Head of caudate nucleus (tissue), 42 donors: ENCODE measurements at regions not wholly inside any gene's neighbourhood (a gene's known extent, or its start where the extent isn't known, plus 50 kb on each side); places are given as distances from the start of the nearest gene placed in this dataset.
"Not testable (repeated sequence)": the region's sequence is repeated elsewhere in the genome, so short reads cannot be mapped to it uniquely, and the experiment has no call there.

Experiments used
- DNase-seq, 42 donors: peaks; one replicate each; pipeline versions ENCODE4 v3.0.0 to v3.0.0-alpha.2; 2020 to 2021; ENCODE audit warnings: mixed read lengths in 7 of 42
- intact Hi-C: fragments of 100-400 bp; cut with DNase I; formaldehyde crosslinking; loops from one replicate; pipeline ENCODE4 v1.15.0; 2022

- intact Hi-C loops: no loop called here
- DNase-seq: no peak
Measured at GRCh38 chr9:12394105-12394504, 299.1 kb upstream of the TYRP1 start.

DNA sequence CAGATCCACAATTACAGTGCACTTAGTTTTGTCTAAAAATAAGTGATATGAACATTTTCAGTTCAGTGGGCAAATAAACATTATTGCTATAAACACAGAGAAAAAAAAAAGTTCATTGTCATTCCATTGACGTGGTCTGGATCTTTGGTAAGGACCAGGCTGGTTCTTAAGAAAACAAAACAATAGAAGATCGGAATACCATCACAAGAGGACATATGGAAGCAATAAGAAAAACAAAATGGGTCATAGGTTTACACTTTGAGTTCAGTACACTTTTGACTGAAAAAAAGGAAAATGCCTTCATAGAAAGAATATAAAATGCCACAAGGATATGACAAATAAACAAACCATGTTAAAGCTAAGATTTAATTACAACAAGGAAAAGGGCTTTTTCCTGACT is 289.5 kb upstream of the TYRP1 start:
- intact Hi-C loops: no loop called here
- no peak for DNase-seq

DNA sequence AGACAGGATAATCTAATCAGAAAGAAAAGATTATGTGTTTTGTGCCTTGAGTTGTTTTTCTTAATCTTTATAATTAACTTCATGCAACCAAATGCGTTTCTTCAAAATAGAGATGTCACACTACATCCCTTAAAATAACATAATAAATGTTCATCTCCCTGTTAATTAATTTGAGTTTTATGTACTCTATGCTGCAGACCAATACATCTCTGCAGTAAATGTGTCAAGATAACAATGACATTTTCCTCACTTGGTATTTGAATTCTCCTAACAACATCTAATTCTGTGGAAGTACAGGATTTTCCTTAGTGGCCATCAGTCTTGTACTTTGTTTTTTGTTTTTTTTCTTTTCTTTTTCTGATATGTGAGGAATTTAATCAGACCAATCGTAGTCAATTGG is 279.2 kb upstream of the TYRP1 start:
- no peak for DNase-seq
- intact Hi-C loops: no loop called here

DNA sequence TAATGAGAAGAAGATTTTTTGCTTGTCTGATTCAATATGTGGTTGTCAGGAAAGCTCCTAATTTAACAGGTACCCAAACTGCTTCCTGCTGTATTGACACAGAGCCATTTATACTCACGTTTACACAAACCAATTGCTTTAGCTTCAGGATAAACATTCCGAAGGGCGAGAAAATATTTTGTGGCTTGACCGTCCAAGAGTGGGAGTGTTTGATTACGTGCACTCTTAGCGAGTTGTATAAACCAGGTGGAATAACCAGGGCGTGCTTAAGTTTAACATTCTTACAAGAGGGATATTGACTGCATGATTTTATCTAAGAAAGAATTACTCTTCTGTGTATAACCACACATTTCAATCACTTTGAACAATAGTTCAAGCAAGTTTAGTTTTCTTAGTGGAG is 278.7 kb upstream of the TYRP1 start:
- intact Hi-C loops: no loop called here
- DNase-seq: no peak

- DNase-seq: no peak
Measured at GRCh38 chr9:12415361-12415760, 277.8 kb upstream of the TYRP1 start.

DNA sequence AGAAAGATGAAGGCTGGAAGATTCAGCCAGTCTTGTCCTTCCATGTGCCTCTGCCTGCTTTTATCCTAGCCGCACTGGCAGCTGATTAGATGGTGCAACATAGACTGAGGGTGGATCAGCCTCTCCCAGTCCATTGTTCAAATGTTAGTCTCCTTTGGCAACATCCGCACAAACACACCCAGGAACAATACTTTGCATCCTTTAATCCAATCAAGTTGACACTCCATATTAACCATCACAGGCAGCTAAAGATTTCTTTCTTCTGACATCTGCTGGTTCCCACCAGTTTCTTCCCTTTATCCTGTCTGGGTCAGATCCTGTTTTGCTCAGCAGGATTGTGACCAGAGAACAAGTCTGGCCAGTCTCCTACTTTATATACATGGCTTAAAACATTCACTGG is 276.5 kb upstream of the TYRP1 start:
- intact Hi-C loops: no loop called here

More at GRCh38 chr9:12415361-12415760, 277.8 kb upstream of the TYRP1 start:
- intact Hi-C loops: no loop called here

GRCh38 chr9:12424243-12424642 is 268.9 kb upstream of the TYRP1 start:
- no peak for DNase-seq
- intact Hi-C loops: no loop called here

More for the DNA sequence above, 276.5 kb upstream of the TYRP1 start:
- no peak for DNase-seq

- intact Hi-C loops: no loop called here
- DNase-seq: no peak
Measured at GRCh38 chr9:12425878-12426864, 267.0 kb upstream of the TYRP1 start.

DNA sequence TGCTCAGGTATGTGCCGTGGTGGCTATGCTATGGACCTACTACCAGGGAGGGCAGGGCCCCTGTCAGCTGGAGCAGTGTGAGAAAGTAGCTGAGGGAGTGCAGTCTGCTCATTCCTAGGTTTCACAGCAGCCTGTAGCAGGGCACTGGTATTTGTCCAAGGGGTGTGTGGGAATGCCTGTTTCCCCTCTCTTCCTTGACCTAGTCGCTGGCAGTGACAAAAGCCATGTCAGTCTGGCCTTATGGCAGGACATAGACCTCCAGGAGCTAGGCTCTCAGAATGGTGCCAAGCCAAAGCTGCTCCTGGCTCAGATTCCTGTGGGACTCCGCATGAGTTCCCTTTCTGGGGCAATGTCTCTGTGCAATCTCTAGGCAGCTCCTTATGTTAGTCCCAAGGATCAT is 253.9 kb upstream of the TYRP1 start:
- intact Hi-C loops: no loop called here

GRCh38 chr9:12441080-12441479 is 252.1 kb upstream of the TYRP1 start:
- intact Hi-C loops: not testable (repeated sequence)

More for the DNA sequence above, 253.9 kb upstream of the TYRP1 start:
- DNase-seq: no peak

GRCh38 chr9:12441506-12441905 is 251.7 kb upstream of the TYRP1 start:
- DNase-seq: no peak
- intact Hi-C loops: no loop called here

More at GRCh38 chr9:12441080-12441479, 252.1 kb upstream of the TYRP1 start:
- DNase-seq: not testable (repeated sequence)

GRCh38 chr9:12448246-12448645 is 244.9 kb upstream of the TYRP1 start:
- intact Hi-C loops: no loop called here
- DNase-seq: no peak

DNA sequence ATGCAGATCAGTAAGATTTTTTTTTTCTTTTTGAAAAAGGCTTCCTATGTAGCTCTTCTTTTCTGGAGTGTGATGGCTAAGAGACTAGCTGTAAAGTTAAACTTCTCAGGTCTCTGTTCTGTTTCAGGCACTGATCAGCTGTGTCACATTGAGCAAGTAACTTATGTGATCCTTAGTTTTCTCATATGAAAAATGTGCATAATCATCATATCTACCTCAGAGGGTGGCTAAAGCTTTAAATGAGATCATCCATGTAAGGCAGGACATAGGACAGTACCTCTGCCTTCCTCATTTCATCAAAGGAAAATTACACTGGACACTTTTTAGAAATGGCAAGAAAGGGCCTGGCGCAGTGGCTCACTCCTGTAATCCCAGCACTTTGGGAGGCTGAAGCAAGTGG is 235.9 kb upstream of the TYRP1 start:
- intact Hi-C loops: no loop called here
- no peak for DNase-seq

- intact Hi-C loops: no loop called here
- no peak for DNase-seq
Measured at GRCh38 chr9:12461763-12462460, 231.3 kb upstream of the TYRP1 start.

GRCh38 chr9:12462861-12463260 is 230.3 kb upstream of the TYRP1 start:
- intact Hi-C loops: no loop called here
- no peak for DNase-seq

DNA sequence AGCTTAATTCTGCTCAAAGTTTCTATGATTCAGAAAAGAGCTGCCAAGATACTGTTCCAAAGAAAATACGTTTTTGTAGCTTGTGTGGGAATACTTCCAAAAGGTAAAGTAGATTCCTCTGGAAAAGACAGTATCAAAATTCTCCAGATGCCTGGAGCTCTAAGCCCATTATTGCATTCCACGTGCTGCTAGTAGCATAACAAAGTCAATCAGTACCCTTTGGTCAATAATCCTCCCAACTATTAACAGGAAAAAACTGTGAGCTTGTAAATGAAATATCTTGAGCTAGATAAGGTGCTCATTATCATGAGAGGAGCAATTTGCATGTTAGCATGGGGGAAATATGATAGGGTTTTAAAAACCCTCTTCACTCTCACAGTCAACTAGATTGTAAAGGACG is 229.5 kb upstream of the TYRP1 start:
- intact Hi-C loops: no loop called here

DNA sequence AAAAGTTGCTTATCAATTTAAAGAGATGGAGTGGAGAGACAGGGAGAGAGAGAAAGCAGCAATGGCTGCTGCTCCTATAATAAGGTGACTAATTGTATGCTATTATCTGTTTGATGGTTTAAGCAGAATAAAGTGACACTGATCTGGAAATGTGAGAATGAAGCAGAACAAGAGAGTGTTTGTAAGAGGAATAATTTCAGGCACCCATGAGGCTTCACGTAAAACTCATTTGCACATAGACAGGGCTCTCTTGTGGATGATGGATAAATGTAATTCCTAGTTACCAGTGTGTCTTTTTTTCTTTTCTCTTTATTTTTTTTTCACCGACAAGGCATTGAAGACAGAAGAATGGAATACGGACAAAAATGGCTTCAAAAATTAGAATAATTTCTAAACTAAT is 228.8 kb upstream of the TYRP1 start:
- intact Hi-C loops: no loop called here
- DNase-seq: no peak

More for the DNA sequence above, 229.5 kb upstream of the TYRP1 start:
- DNase-seq: no peak

GRCh38 chr9:12464910-12465512 is 228.2 kb upstream of the TYRP1 start:
- peak in 8 of 42 donors; percentile 8 to 54 (median 22) for DNase-seq
- intact Hi-C loops: no loop called here

- intact Hi-C loops: no loop called here
- DNase-seq: no peak
Measured at GRCh38 chr9:12469084-12469483, 224.1 kb upstream of the TYRP1 start.

- intact Hi-C loops: no loop called here
Measured at GRCh38 chr9:12494411-12494810, 198.8 kb upstream of the TYRP1 start.

More at GRCh38 chr9:12494411-12494810, 198.8 kb upstream of the TYRP1 start:
- no peak for DNase-seq
